GM23338 (cell line): ENCODE measurements at regions not wholly inside any gene's neighbourhood (a gene's known extent, or its start where the extent isn't known, plus 50 kb on each side); places are given as distances from the start of the nearest gene placed in this dataset.

Experiments
- ATAC-seq: fragments of 200-7000 bp; cut with Tn5 transposase; 3 replicates; pipeline ENCODE4 v1.9.1; 2020
- DNase-seq: peaks from one replicate; pipeline ENCODE4 v3.0.0-alpha.2; 2015; ENCODE audit warnings: low spot score
- H2AFZ ChIP-seq: fragments of 200-600 bp; sonication (generic); 2 replicates; pipeline ENCODE4 v1.8.0; 2016; ENCODE audit warnings: antibody characterized with exemption, mild to moderate bottlenecking, moderate library complexity
- H3F3A ChIP-seq: fragments of 200-600 bp; sonication (generic); replicated peaks from 2 replicates; pipeline ENCODE4 v1.8.0; 2017; ENCODE audit warnings: antibody characterized with exemption, mixed run types, low read depth
- H3K27ac ChIP-seq: fragments of 200-600 bp; sonication (generic); 2 replicates; pipeline ENCODE4 v1.6.1; 2016; ENCODE audit warnings: low read depth
- H3K27me3 ChIP-seq: fragments of 200-600 bp; sonication (generic); 2 replicates; pipeline ENCODE4 v1.8.0; 2016; ENCODE audit warnings: mild to moderate bottlenecking, mixed run types, moderate library complexity; ENCODE audit not compliant: insufficient read depth
- H3K36me3 ChIP-seq: fragments of 200-600 bp; sonication (generic); 2 replicates; pipeline ENCODE4 v1.8.0; 2016; ENCODE audit warnings: mild to moderate bottlenecking; ENCODE audit not compliant: insufficient read depth
- H3K4me1 ChIP-seq: fragments of 200-600 bp; sonication (generic); 2 replicates; pipeline ENCODE4 v1.8.0; 2016; ENCODE audit warnings: mild to moderate bottlenecking, moderate library complexity; ENCODE audit not compliant: insufficient read depth
- H3K4me2 ChIP-seq: fragments of 200-600 bp; sonication (generic); 2 replicates; pipeline ENCODE4 v1.7.1; 2017; ENCODE audit warnings: mixed run types
- H3K4me3 ChIP-seq: fragments of 200-600 bp; sonication (generic); 2 replicates; pipeline ENCODE4 v1.6.1; 2016; ENCODE audit warnings: mixed run types
- H3K79me2 ChIP-seq: fragments of 200-600 bp; sonication (generic); replicated peaks from 2 replicates; pipeline ENCODE4 v1.8.0; 2017; ENCODE audit warnings: mild to moderate bottlenecking; ENCODE audit not compliant: insufficient read depth
- H3K9me2 ChIP-seq: fragments of 200-600 bp; sonication (generic); 2 replicates; pipeline ENCODE4 v1.8.0; 2017; ENCODE audit not compliant: insufficient read depth
- H4K20me1 ChIP-seq: fragments of 200-600 bp; sonication (generic); replicated peaks from 2 replicates; pipeline ENCODE4 v1.8.0; 2017; ENCODE audit warnings: mild to moderate bottlenecking; ENCODE audit not compliant: insufficient read depth
- H3K27ac Mint-ChIP-seq: 2 replicates; pipeline ENCODE4 v1.8.0; 2020; ENCODE audit warnings: inconsistent platforms, mild to moderate bottlenecking, moderate library complexity, mixed read lengths
- H3K27me3 Mint-ChIP-seq: 3 replicates; pipeline ENCODE4 v1.8.0; 2022; ENCODE audit warnings: low read depth, mild to moderate bottlenecking, moderate library complexity, mixed read lengths, inconsistent platforms; ENCODE audit not compliant: insufficient read depth, poor library complexity
- H3K36me3 Mint-ChIP-seq: 3 replicates; pipeline ENCODE4 v1.8.0; 2021; ENCODE audit warnings: low read depth, mild to moderate bottlenecking, inconsistent platforms, moderate library complexity, mixed read lengths
- H3K4me1 Mint-ChIP-seq: 3 replicates; pipeline ENCODE4 v1.8.0; 2020; ENCODE audit warnings: mild to moderate bottlenecking, inconsistent platforms, mixed read lengths
- H3K4me3 Mint-ChIP-seq: 3 replicates; pipeline ENCODE4 v1.8.0; 2021; ENCODE audit warnings: moderate library complexity, mild to moderate bottlenecking, inconsistent platforms, mixed read lengths
- H3K9me3 Mint-ChIP-seq: 3 replicates; pipeline ENCODE4 v1.8.0; 2020; ENCODE audit warnings: moderate library complexity, mild to moderate bottlenecking, inconsistent platforms, mixed read lengths
- CREB1 ChIP-seq: fragments of 250-450 bp; sonication (Bioruptor Pico); IDR thresholded peaks from 2 replicates; pipeline ENCODE4 v1.5.0; 2020; ENCODE audit warnings: low read depth, mild to moderate bottlenecking, moderate library complexity
- EZH2 ChIP-seq: fragments of 200-600 bp; sonication (generic); IDR thresholded peaks from one replicate; pipeline ENCODE4 v1.8.0; 2017; ENCODE audit warnings: antibody characterized with exemption, mild to moderate bottlenecking, low read depth; ENCODE audit not compliant: unreplicated experiment
- EZH2phosphoT487 ChIP-seq: fragments of 200-600 bp; sonication (generic); IDR thresholded peaks from one replicate; pipeline ENCODE4 v1.8.1; 2018; ENCODE audit warnings: antibody characterized with exemption; ENCODE audit not compliant: unreplicated experiment
- JUNB ChIP-seq: IDR thresholded peaks from one replicate; pipeline ENCODE4 v1.6.1; 2016; ENCODE audit warnings: antibody characterized with exemption; ENCODE audit not compliant: unreplicated experiment
- NANOG ChIP-seq: IDR thresholded peaks from 2 replicates; pipeline ENCODE4 v1.6.1; 2016; ENCODE audit warnings: antibody characterized with exemption, borderline replicate concordance
- POLR2AphosphoS5 ChIP-seq: IDR thresholded peaks from 2 replicates; pipeline ENCODE4 v1.6.1; 2016; ENCODE audit warnings: antibody characterized with exemption, low read depth
- STAT1 ChIP-seq: IDR thresholded peaks from one replicate; pipeline ENCODE4 v1.6.1; 2016; ENCODE audit warnings: antibody characterized with exemption; ENCODE audit not compliant: unreplicated experiment
- ZNF114 ChIP-seq: fragments of 250-450 bp; sonication (Bioruptor Pico); IDR thresholded peaks from 2 replicates; pipeline ENCODE4 v1.5.0; 2020; ENCODE audit warnings: mild to moderate bottlenecking, moderate library complexity
- ZNF331 ChIP-seq: fragments of 250-450 bp; sonication (Bioruptor Pico); IDR thresholded peaks from 2 replicates; pipeline ENCODE4 v1.5.0; 2020; ENCODE audit warnings: low read depth, mild to moderate bottlenecking, moderate library complexity
- TF ChIP-seq, protein P1 (sequence below), 2 experiments: fragments of 200-600 bp in 1 of 2; sonication (generic) in 1 of 2; conservative IDR thresholded peaks; 2 replicates each; pipeline versions ENCODE4 v1.5.1 to v1.6.1; 2016 to 2017; ENCODE audit warnings: antibody characterized with exemption in 2 of 2, low read depth in 2 of 2, mild to moderate bottlenecking in 2 of 2, moderate library complexity in 1 of 2
- TF ChIP-seq, protein P2 (sequence below): IDR thresholded peaks from 2 replicates; pipeline ENCODE4 v1.6.1; 2016; ENCODE audit warnings: antibody characterized with exemption
- TF ChIP-seq, protein P3 (sequence below): fragments of 250-450 bp; sonication (Bioruptor Pico); IDR thresholded peaks from 2 replicates; pipeline ENCODE4 v1.5.0; 2020; ENCODE audit warnings: mild to moderate bottlenecking, moderate library complexity
- TF ChIP-seq, protein P4 (sequence below): IDR thresholded peaks from one replicate; pipeline ENCODE4 v1.6.1; 2018; ENCODE audit warnings: antibody characterized with exemption; ENCODE audit not compliant: unreplicated experiment

DNA sequence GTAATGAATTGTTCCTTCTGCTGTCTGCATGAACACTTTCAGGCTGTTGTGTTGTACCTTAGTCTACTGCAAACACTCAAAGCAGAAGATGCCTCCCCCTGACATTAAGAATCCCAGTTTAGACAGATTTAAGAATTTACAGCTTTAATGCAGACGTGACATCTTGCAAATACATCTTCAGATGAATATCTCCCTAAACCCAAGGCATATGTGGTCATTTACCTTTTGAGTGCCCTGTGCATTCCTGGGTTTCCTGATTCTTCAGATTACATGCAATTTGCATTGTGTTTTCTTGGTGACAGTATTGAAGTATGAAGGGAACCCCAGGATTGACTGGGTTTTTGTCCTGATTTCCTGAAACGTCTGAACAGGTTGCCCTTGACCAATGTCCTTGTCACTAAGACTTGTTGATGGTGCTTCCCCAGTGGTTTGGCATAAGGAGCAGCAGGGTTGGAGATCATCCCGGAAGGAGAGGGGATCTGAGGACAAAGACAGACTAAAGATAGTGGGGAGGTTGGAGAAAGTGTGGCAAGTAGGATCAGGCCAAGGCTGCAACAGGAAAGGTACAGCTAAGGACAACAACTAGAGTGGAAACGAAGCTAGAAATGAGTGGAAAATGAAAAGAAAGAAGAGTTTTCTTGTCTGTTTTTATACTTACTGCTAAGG lies 123.8 kb upstream of the RHOBTB1 start:
- Histone ChIP-seq H4K20me1 (no peaks in the 10 kb centered on the region), H3K4me1 (0 out of 2 replicates have a peak, but pooled peaks cover 3% of the 10 kb centered on the region), H3K27ac (no peak overlapping the region), H2AFZ (0 out of 2 replicates have a peak overlapping the region, but pooled peaks have one; percentile 14), H3K4me2 (no peak overlapping the region), H3K79me2 (no peaks in the 10 kb centered on the region), H3F3A (no peaks in the 10 kb centered on the region), H3K27me3 (no peaks in the 10 kb centered on the region), H3K4me3 (no peak overlapping the region), H3K9me2 (no peaks in the 10 kb centered on the region; the same call in 1 of the 2 replicates), H3K36me3 (no peaks in the 10 kb centered on the region)
- ATAC-seq (no peak), DNase-seq (no peak)
- H3K36me3 Mint-ChIP-seq: no peaks in the 10 kb centered on the region
- H3K4me3 Mint-ChIP-seq: no peak overlapping the region
- TF ChIP-seq NANOG (no peak), STAT1 (no peak), CREB1 (CRISPR knock-in tag) (no peak), EZH2phosphoT487 (no peak), ZNF114 (CRISPR knock-in tag) (no peak), POLR2AphosphoS5 (no peak), EZH2 (no peak), ZNF331 (no peak), JUNB (no peak)
- TF ChIP-seq, protein P1, sequence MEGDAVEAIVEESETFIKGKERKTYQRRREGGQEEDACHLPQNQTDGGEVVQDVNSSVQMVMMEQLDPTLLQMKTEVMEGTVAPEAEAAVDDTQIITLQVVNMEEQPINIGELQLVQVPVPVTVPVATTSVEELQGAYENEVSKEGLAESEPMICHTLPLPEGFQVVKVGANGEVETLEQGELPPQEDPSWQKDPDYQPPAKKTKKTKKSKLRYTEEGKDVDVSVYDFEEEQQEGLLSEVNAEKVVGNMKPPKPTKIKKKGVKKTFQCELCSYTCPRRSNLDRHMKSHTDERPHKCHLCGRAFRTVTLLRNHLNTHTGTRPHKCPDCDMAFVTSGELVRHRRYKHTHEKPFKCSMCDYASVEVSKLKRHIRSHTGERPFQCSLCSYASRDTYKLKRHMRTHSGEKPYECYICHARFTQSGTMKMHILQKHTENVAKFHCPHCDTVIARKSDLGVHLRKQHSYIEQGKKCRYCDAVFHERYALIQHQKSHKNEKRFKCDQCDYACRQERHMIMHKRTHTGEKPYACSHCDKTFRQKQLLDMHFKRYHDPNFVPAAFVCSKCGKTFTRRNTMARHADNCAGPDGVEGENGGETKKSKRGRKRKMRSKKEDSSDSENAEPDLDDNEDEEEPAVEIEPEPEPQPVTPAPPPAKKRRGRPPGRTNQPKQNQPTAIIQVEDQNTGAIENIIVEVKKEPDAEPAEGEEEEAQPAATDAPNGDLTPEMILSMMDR (conservative IDR thresholded peaks at IDR 0.05; ENCODE audit: low read depth in 2 of 2): no peak
- TF ChIP-seq, protein P2, sequence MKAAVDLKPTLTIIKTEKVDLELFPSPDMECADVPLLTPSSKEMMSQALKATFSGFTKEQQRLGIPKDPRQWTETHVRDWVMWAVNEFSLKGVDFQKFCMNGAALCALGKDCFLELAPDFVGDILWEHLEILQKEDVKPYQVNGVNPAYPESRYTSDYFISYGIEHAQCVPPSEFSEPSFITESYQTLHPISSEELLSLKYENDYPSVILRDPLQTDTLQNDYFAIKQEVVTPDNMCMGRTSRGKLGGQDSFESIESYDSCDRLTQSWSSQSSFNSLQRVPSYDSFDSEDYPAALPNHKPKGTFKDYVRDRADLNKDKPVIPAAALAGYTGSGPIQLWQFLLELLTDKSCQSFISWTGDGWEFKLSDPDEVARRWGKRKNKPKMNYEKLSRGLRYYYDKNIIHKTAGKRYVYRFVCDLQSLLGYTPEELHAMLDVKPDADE: no peak
- TF ChIP-seq, protein P3, sequence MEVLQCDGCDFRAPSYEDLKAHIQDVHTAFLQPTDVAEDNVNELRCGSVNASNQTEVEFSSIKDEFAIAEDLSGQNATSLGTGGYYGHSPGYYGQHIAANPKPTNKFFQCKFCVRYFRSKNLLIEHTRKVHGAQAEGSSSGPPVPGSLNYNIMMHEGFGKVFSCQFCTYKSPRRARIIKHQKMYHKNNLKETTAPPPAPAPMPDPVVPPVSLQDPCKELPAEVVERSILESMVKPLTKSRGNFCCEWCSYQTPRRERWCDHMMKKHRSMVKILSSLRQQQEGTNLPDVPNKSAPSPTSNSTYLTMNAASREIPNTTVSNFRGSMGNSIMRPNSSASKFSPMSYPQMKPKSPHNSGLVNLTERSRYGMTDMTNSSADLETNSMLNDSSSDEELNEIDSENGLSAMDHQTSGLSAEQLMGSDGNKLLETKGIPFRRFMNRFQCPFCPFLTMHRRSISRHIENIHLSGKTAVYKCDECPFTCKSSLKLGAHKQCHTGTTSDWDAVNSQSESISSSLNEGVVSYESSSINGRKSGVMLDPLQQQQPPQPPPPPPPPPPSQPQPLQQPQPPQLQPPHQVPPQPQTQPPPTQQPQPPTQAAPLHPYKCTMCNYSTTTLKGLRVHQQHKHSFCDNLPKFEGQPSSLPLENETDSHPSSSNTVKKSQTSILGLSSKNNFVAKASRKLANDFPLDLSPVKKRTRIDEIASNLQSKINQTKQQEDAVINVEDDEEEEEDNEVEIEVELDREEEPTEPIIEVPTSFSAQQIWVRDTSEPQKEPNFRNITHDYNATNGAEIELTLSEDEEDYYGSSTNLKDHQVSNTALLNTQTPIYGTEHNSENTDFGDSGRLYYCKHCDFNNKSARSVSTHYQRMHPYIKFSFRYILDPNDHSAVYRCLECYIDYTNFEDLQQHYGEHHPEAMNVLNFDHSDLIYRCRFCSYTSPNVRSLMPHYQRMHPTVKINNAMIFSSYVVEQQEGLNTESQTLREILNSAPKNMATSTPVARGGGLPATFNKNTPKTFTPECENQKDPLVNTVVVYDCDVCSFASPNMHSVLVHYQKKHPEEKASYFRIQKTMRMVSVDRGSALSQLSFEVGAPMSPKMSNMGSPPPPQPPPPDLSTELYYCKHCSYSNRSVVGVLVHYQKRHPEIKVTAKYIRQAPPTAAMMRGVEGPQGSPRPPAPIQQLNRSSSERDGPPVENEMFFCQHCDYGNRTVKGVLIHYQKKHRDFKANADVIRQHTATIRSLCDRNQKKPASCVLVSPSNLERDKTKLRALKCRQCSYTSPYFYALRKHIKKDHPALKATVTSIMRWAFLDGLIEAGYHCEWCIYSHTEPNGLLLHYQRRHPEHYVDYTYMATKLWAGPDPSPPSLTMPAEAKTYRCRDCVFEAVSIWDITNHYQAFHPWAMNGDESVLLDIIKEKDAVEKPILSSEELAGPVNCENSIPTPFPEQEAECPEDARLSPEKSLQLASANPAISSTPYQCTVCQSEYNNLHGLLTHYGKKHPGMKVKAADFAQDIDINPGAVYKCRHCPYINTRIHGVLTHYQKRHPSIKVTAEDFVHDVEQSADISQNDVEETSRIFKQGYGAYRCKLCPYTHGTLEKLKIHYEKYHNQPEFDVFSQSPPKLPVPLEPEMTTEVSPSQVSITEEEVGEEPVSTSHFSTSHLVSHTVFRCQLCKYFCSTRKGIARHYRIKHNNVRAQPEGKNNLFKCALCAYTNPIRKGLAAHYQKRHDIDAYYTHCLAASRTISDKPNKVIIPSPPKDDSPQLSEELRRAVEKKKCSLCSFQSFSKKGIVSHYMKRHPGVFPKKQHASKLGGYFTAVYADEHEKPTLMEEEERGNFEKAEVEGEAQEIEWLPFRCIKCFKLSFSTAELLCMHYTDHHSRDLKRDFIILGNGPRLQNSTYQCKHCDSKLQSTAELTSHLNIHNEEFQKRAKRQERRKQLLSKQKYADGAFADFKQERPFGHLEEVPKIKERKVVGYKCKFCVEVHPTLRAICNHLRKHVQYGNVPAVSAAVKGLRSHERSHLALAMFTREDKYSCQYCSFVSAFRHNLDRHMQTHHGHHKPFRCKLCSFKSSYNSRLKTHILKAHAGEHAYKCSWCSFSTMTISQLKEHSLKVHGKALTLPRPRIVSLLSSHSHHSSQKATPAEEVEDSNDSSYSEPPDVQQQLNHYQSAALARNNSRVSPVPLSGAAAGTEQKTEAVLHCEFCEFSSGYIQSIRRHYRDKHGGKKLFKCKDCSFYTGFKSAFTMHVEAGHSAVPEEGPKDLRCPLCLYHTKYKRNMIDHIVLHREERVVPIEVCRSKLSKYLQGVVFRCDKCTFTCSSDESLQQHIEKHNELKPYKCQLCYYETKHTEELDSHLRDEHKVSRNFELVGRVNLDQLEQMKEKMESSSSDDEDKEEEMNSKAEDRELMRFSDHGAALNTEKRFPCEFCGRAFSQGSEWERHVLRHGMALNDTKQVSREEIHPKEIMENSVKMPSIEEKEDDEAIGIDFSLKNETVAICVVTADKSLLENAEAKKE: no peak
- TF ChIP-seq, protein P4, sequence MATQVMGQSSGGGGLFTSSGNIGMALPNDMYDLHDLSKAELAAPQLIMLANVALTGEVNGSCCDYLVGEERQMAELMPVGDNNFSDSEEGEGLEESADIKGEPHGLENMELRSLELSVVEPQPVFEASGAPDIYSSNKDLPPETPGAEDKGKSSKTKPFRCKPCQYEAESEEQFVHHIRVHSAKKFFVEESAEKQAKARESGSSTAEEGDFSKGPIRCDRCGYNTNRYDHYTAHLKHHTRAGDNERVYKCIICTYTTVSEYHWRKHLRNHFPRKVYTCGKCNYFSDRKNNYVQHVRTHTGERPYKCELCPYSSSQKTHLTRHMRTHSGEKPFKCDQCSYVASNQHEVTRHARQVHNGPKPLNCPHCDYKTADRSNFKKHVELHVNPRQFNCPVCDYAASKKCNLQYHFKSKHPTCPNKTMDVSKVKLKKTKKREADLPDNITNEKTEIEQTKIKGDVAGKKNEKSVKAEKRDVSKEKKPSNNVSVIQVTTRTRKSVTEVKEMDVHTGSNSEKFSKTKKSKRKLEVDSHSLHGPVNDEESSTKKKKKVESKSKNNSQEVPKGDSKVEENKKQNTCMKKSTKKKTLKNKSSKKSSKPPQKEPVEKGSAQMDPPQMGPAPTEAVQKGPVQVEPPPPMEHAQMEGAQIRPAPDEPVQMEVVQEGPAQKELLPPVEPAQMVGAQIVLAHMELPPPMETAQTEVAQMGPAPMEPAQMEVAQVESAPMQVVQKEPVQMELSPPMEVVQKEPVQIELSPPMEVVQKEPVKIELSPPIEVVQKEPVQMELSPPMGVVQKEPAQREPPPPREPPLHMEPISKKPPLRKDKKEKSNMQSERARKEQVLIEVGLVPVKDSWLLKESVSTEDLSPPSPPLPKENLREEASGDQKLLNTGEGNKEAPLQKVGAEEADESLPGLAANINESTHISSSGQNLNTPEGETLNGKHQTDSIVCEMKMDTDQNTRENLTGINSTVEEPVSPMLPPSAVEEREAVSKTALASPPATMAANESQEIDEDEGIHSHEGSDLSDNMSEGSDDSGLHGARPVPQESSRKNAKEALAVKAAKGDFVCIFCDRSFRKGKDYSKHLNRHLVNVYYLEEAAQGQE: no peak
- H3K27me3 Mint-ChIP-seq: no peaks in the 10 kb centered on the region
- H3K9me3 Mint-ChIP-seq: no peaks in the 10 kb centered on the region
- H3K4me1 Mint-ChIP-seq: no peaks in the 10 kb centered on the region
- H3K27ac Mint-ChIP-seq: no peak overlapping the region; the same call in 1 of the 2 replicates
